Mesothelial cell of epicardium (in vitro differentiated cells): ENCODE measurements at regions not wholly inside any gene's neighbourhood (a gene's known extent, or its start where the extent isn't known, plus 50 kb on each side); places are given as distances from the start of the nearest gene placed in this dataset.
A peak's percentile ranks its signal among the peaks of the same experiment; 100 is the strongest.

ENCODE experiments used
- DNase-seq, 2 experiments: peaks; one replicate each; pipeline ENCODE4 v3.0.0; 2021; ENCODE audit warnings: low spot score in 2 of 2; ENCODE audit not compliant: unreplicated experiment in 2 of 2
- H3K27ac Mint-ChIP-seq: 2 replicates; pipeline ENCODE4 v1.8.0; 2021; ENCODE audit warnings: mixed read lengths
- H3K27me3 Mint-ChIP-seq: 2 replicates; pipeline ENCODE4 v1.8.0; 2021; ENCODE audit warnings: low read depth, mixed read lengths
- H3K36me3 Mint-ChIP-seq: 2 replicates; pipeline ENCODE4 v1.8.0; 2021; ENCODE audit warnings: mixed read lengths
- H3K4me1 Mint-ChIP-seq: 2 replicates; pipeline ENCODE4 v1.8.0; 2021; ENCODE audit warnings: mixed read lengths
- H3K4me3 Mint-ChIP-seq: 2 replicates; pipeline ENCODE4 v1.8.0; 2021; ENCODE audit warnings: mild to moderate bottlenecking, moderate library complexity, mixed read lengths
- H3K9me3 Mint-ChIP-seq: 2 replicates; pipeline ENCODE4 v1.8.0; 2021; ENCODE audit warnings: mixed read lengths
- CTCF ChIP-seq: fragments of 200-600 bp; sonication (generic); IDR thresholded peaks from one replicate; pipeline ENCODE4 v1.5.0; 2021; ENCODE audit warnings: antibody characterized with exemption; ENCODE audit not compliant: unreplicated experiment

- Mint-ChIP-seq H3K4me1 (peaks cover 5% of the 10 kb centered on the region), H3K27me3 (peaks cover 4% of the 10 kb centered on the region), H3K9me3 (no peaks in the 10 kb centered on the region), H3K27ac (no peak overlapping the region), H3K36me3 (no peaks in the 10 kb centered on the region), H3K4me3 (no peak overlapping the region)
- no peak for DNase-seq
- no peak for TF ChIP-seq CTCF
Measured at GRCh38 chr2:18156002-18156401, 277.5 kb downstream of the KCNS3 start.

- H3K4me3 Mint-ChIP-seq, result no peak overlapping the region
- no peak for DNase-seq
- no peaks in the 10 kb centered on the region for H3K36me3 Mint-ChIP-seq
- no peaks in the 10 kb centered on the region for H3K9me3 Mint-ChIP-seq
- TF ChIP-seq CTCF, result no peak
- H3K27me3 Mint-ChIP-seq, result peaks cover 10% of the 10 kb centered on the region
- H3K4me1 Mint-ChIP-seq, result no peaks in the 10 kb centered on the region
- no peak overlapping the region for H3K27ac Mint-ChIP-seq
Measured at GRCh38 chr2:18154812-18155211, 276.3 kb downstream of the KCNS3 start.

- H3K4me3 Mint-ChIP-seq, result no peak overlapping the region
- H3K9me3 Mint-ChIP-seq, result no peaks in the 10 kb centered on the region
- no peak for DNase-seq
- TF ChIP-seq CTCF, result no peak
- H3K36me3 Mint-ChIP-seq, result no peaks in the 10 kb centered on the region
- H3K27ac Mint-ChIP-seq, result no peak overlapping the region
- no peaks in the 10 kb centered on the region for H3K4me1 Mint-ChIP-seq
- H3K27me3 Mint-ChIP-seq, result peaks cover 10% of the 10 kb centered on the region
Measured at GRCh38 chr2:18154259-18154658, 275.8 kb downstream of the KCNS3 start.

- Mint-ChIP-seq H3K9me3 (no peaks in the 10 kb centered on the region), H3K27me3 (peaks cover 10% of the 10 kb centered on the region), H3K36me3 (no peaks in the 10 kb centered on the region), H3K4me3 (no peak overlapping the region), H3K4me1 (no peaks in the 10 kb centered on the region), H3K27ac (no peak overlapping the region)
- no peak for TF ChIP-seq CTCF
- no peak for DNase-seq
Measured at GRCh38 chr2:18153741-18154140, 275.3 kb downstream of the KCNS3 start.

GRCh38 chr2:18151237-18151636, 272.8 kb downstream of the KCNS3 start:
- Mint-ChIP-seq H3K9me3 (no peaks in the 10 kb centered on the region), H3K27ac (no peak overlapping the region), H3K4me3 (no peak overlapping the region), H3K27me3 (peaks cover 12% of the 10 kb centered on the region), H3K4me1 (no peaks in the 10 kb centered on the region), H3K36me3 (no peaks in the 10 kb centered on the region)
- DNase-seq, result no peak
- no peak for TF ChIP-seq CTCF

- peak; percentile 48 for TF ChIP-seq CTCF
- H3K4me1 Mint-ChIP-seq, result no peaks in the 10 kb centered on the region
- H3K4me3 Mint-ChIP-seq, result no peak overlapping the region
- no peaks in the 10 kb centered on the region for H3K36me3 Mint-ChIP-seq
- DNase-seq, result no peak
- no peaks in the 10 kb centered on the region for H3K9me3 Mint-ChIP-seq
- no peak overlapping the region for H3K27ac Mint-ChIP-seq
- peaks cover 15% of the 10 kb centered on the region for H3K27me3 Mint-ChIP-seq
Measured at GRCh38 chr2:18149660-18150246, 271.3 kb downstream of the KCNS3 start.
